GM12891 (cell line): ENCODE measurements at regions not wholly inside any gene's neighbourhood (a gene's known extent, or its start where the extent isn't known, plus 50 kb on each side); places are given as distances from the start of the nearest gene placed in this dataset.

Source experiments
- POLR2A ChIP-seq: IDR thresholded peaks from 2 replicates; pipeline ENCODE4 v1.6.1; 2011; ENCODE audit warnings: low read depth, low read length, control low read depth
- POU2F2 ChIP-seq: IDR thresholded peaks from 2 replicates; pipeline ENCODE4 v1.6.1; 2011; ENCODE audit warnings: low read depth, mild to moderate bottlenecking, control low read depth, low read length, moderate library complexity
- TAF1 ChIP-seq: IDR thresholded peaks from 2 replicates; pipeline ENCODE4 v1.6.1; 2011; ENCODE audit warnings: low read depth, low read length, control low read depth

- no peak for TF ChIP-seq POLR2A
- TF ChIP-seq TAF1, result no peak
- no peak for TF ChIP-seq POU2F2
Measured at GRCh38 chr1:100614570-100614969, 76.6 kb downstream of the GPR88 start.
